ENCODE measurements at regions not wholly inside any gene's neighbourhood (a gene's known extent, or its start where the extent isn't known, plus 50 kb on each side); places are given as distances from the start of the nearest gene placed in this dataset.
A peak's percentile ranks its signal among the peaks of the same experiment; 100 is the strongest.

- H3K4me3 ChIP-seq (replicated peaks; ENCODE audit: low read depth, low read length) = no peak overlapping the region
- DNase-seq (ENCODE audit: extremely low read depth, low read depth) = no peak
- TF ChIP-seq, protein P1, sequence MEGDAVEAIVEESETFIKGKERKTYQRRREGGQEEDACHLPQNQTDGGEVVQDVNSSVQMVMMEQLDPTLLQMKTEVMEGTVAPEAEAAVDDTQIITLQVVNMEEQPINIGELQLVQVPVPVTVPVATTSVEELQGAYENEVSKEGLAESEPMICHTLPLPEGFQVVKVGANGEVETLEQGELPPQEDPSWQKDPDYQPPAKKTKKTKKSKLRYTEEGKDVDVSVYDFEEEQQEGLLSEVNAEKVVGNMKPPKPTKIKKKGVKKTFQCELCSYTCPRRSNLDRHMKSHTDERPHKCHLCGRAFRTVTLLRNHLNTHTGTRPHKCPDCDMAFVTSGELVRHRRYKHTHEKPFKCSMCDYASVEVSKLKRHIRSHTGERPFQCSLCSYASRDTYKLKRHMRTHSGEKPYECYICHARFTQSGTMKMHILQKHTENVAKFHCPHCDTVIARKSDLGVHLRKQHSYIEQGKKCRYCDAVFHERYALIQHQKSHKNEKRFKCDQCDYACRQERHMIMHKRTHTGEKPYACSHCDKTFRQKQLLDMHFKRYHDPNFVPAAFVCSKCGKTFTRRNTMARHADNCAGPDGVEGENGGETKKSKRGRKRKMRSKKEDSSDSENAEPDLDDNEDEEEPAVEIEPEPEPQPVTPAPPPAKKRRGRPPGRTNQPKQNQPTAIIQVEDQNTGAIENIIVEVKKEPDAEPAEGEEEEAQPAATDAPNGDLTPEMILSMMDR (IDR thresholded peaks at IDR 0.05; ENCODE audit: low read depth, low read length, missing control alignments) = no peak
Measured at GRCh38 chr12:93318720-93319522, 58.8 kb upstream of the NUDT4 start.

- TF ChIP-seq, protein P1 (IDR thresholded peaks at IDR 0.05; ENCODE audit: low read depth, low read length, missing control alignments) = no peak
- no peak for DNase-seq (ENCODE audit: extremely low read depth, low read depth)
- H3K4me3 ChIP-seq (replicated peaks; ENCODE audit: low read depth, low read length) = no peak overlapping the region
Measured at GRCh38 chr12:93319523-93320050, 58.1 kb upstream of the NUDT4 start.

- DNase-seq (ENCODE audit: extremely low read depth, low read depth) = no peak
- no peak overlapping the region for H3K4me3 ChIP-seq (replicated peaks; ENCODE audit: low read depth, low read length)
- TF ChIP-seq, protein P1 (IDR thresholded peaks at IDR 0.05; ENCODE audit: low read depth, low read length, missing control alignments) = no peak
Measured at GRCh38 chr12:93322784-93323183, 54.9 kb upstream of the NUDT4 start.

GRCh38 chr12:93323625-93324329, 53.9 kb upstream of the NUDT4 start:
- no peak overlapping the region for H3K4me3 ChIP-seq (replicated peaks; ENCODE audit: low read depth, low read length)
- TF ChIP-seq, protein P1 (IDR thresholded peaks at IDR 0.05; ENCODE audit: low read depth, low read length, missing control alignments) = no peak
- DNase-seq (ENCODE audit: extremely low read depth, low read depth) = no peak

DNA sequence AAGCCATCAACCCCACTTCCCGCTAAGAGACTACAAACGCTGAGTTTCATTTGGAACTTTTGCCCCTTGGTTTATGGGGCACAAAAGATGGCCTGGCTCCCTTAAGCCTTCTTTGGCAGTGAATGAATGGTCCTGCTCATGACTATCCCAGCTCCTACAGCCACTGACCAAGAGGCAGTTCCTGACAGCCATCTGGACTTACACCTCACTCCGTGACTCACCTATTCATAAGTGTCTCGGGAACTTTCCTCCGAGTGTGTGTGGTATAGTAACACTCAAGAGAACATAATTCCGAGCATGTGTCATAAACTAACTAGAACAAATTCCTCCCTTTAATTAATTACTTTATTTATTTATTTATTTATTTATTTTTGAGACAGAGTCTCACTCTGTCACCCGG, 51.9 kb upstream of the NUDT4 start:
- DNase-seq (ENCODE audit: extremely low read depth, low read depth) = peak; percentile 7

More for the DNA sequence above, 51.9 kb upstream of the NUDT4 start:
- TF ChIP-seq, protein P1 (IDR thresholded peaks at IDR 0.05; ENCODE audit: low read depth, low read length, missing control alignments) = no peak
- no peak overlapping the region for H3K4me3 ChIP-seq (replicated peaks; ENCODE audit: low read depth, low read length)

Data from HFF-Myc (cell line).